Pancreas (tissue), 10 donors: ENCODE measurements at regions not wholly inside any gene's neighbourhood (a gene's known extent, or its start where the extent isn't known, plus 50 kb on each side); places are given as distances from the start of the nearest gene placed in this dataset.

ENCODE experiments used
- ATAC-seq, 4 donors: fragments of 200-7000 bp; cut with Tn5 transposase; one replicate each; pipeline versions ENCODE4 v1.8.0 to v1.9.1; 2020; ENCODE audit warnings: mild to moderate bottlenecking in 4 of 4, moderate library complexity in 4 of 4
- DNase-seq, 6 donors: peaks; one replicate each; pipeline ENCODE4 v3.0.0-alpha.2; 2020
- FAIRE-seq: peaks from 2 replicates; lab custom pipeline; 2012; peaks lifted over from hg19 to GRCh38; lab: Jason Lieb, UNC
- H3K27ac ChIP-seq, 4 donors: fragments of 200-600 bp; sonication (generic); 1 replicate in 3 of 4; 2 replicates in 1 of 4; pipeline versions ENCODE4 v1.5.0 to v1.8.0; 2020
- H3K27me3 ChIP-seq, 4 donors: fragments of 200-600 bp; one replicate each; pipeline ENCODE4 v1.8.0; 2021
- H3K36me3 ChIP-seq, 3 donors: fragments of 200-600 bp; sonication (generic) in 1 of 3; one replicate each; pipeline versions ENCODE4 v1.5.0 to v1.8.0; 2020 to 2021
- H3K4me1 ChIP-seq, 3 donors: fragments of 200-600 bp; one replicate each; pipeline ENCODE4 v1.8.0; 2021
- H3K4me3 ChIP-seq, 4 donors: fragments of 200-600 bp; sonication (generic) in 2 of 4; one replicate each; pipeline versions ENCODE4 v1.5.0 to v1.8.0; 2020 to 2021
- H3K9me3 ChIP-seq, 4 donors: fragments of 200-600 bp; one replicate each; pipeline ENCODE4 v1.8.0; 2021
- WGBS, 2 donors: extraction: QIAGEN DNeasy Blood & Tissue Kit; methylation state at CpG; one replicate each; pipeline ENCODE4 v1.1.7; 2013; 5-methylcytosine and 5-hydroxymethylcytosine counted together
- intact Hi-C, 3 donors: fragments of 100-400 bp; cut with DNase I; formaldehyde crosslinking; loops; one replicate each; pipeline versions ENCODE4 v1.11.1 to v1.14.2; 2022
- TF ChIP-seq, protein P1 (sequence below), 4 donors: fragments of 200-600 bp; sonication (generic) in 3 of 4; IDR thresholded peaks; one replicate each; pipeline versions ENCODE4 v1.5.0 to v1.8.0; 2021; ENCODE audit warnings: antibody characterized with exemption in 4 of 4
- donor health status: healthy with polysubstance abuse.
- donor health status: DM: no; HTN: no; CAD: no; lungs with moderate emphysema.
- donor health status: DM: no; HTN: no; CAD: no.
- donor health status: control.
- donor health status: control.
- donor health status: Bipolar disorder and iron deficiency.
- donor health status: DM: yes; HTN: yes; CAD: no.
- donor health status: DM: no; HTN: no; CAD: no.
- donor health status: DM: no; HTN: no; CAD: no.
- donor health status: DM: yes; HTN: yes; CAD: no.

DNA sequence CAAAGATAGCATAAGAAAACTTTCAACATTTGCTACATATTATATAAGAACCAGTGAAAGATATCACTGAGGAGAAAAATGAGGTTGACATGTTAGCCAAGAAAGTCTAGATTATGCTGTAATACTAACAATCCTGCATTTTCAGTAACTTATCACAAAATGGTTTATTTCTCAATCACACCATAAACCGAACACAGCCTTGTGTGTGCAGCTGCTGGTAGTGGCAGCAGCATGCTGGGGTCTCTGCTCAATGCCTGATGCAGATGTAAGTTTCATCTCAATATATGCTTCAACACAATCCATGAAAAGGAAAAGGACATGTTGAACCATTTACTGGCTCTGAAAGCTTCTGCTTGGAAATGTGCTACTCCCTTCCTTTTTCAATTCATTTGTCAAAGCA lies 376.3 kb downstream of the GPD2 start:
- H3K27me3 ChIP-seq, result no peaks in the 10 kb centered on the region
- ATAC-seq, result no peak
- H3K4me1 ChIP-seq, result no peaks in the 10 kb centered on the region
- DNase-seq, result no peak
- H3K36me3 ChIP-seq, result no peaks in the 10 kb centered on the region
- H3K27ac ChIP-seq, result no peak overlapping the region
- FAIRE-seq, result no peak
- TF ChIP-seq, protein P1, sequence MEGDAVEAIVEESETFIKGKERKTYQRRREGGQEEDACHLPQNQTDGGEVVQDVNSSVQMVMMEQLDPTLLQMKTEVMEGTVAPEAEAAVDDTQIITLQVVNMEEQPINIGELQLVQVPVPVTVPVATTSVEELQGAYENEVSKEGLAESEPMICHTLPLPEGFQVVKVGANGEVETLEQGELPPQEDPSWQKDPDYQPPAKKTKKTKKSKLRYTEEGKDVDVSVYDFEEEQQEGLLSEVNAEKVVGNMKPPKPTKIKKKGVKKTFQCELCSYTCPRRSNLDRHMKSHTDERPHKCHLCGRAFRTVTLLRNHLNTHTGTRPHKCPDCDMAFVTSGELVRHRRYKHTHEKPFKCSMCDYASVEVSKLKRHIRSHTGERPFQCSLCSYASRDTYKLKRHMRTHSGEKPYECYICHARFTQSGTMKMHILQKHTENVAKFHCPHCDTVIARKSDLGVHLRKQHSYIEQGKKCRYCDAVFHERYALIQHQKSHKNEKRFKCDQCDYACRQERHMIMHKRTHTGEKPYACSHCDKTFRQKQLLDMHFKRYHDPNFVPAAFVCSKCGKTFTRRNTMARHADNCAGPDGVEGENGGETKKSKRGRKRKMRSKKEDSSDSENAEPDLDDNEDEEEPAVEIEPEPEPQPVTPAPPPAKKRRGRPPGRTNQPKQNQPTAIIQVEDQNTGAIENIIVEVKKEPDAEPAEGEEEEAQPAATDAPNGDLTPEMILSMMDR (IDR thresholded peaks at IDR 0.05), result no peak
- 56 to 76% methylated on average over 1 of the region's 1 CpG for WGBS, 2 donors
- H3K9me3 ChIP-seq, result no peaks in the 10 kb centered on the region
- intact Hi-C loops, result no loop called here
- H3K4me3 ChIP-seq, result no peak overlapping the region

DNA sequence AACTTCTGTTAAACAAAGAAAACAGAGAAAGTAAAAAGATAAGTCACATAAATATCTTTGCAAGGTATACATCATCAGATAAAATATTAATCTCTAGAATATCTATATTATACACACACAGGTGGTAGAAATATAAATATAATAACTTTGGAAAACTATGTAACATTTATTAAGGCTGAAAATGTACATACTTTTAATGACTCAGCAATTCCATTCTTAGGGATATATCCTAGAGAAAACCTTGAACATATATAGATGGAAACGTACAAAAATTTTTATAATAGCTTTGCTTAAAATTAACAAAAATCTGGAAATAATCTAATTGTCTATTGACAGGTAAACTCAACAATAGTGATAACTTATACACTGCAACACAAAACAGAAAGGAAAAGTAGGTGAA lies 381.3 kb downstream of the GPD2 start:
- intact Hi-C loops, result no loop called here
- 39 to 46% methylated on average over 1 of the region's 1 CpG for WGBS, 2 donors
- Histone ChIP-seq H3K4me1 (no peaks in the 10 kb centered on the region), H3K36me3 (no peaks in the 10 kb centered on the region), H3K4me3 (no peak overlapping the region), H3K27me3 (no peaks in the 10 kb centered on the region), H3K9me3 (no peaks in the 10 kb centered on the region), H3K27ac (no peak overlapping the region)
- ATAC-seq, result no peak
- no peak for DNase-seq
- TF ChIP-seq, protein P1 (IDR thresholded peaks at IDR 0.05), result no peak
- no peak for FAIRE-seq

DNA sequence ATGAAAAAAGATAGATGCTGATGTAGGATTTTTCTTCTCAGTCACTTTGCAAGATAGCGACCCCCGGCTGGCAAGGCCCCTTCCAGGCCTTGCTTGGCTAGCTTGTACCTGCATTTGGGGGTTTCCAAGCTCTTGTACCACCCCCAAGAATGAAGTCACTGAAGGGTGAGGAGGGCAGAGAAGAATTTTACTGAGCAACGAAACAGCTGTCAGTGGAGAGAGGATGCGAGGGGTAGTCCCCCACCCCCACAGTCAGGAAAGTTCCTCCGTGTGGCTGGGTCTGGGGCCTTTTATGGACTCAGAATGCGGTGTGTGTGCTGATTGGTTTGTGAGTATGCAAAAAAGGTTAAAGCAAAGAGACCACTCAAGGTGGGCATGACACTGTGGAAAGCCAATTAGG lies 382.0 kb downstream of the GPD2 start:
- ATAC-seq (no peak), DNase-seq (no peak), FAIRE-seq (no peak)
- H3K27ac ChIP-seq, result no peak overlapping the region
- TF ChIP-seq, protein P1 (IDR thresholded peaks at IDR 0.05), result no peak
- no peaks in the 10 kb centered on the region for H3K36me3 ChIP-seq
- H3K27me3 ChIP-seq, result no peaks in the 10 kb centered on the region
- no peaks in the 10 kb centered on the region for H3K9me3 ChIP-seq
- H3K4me3 ChIP-seq, result no peak overlapping the region
- intact Hi-C loops, result no loop called here
- H3K4me1 ChIP-seq, result no peaks in the 10 kb centered on the region
- WGBS, 2 donors, result 67 to 74% methylated on average over 6 of the region's 6 CpGs

DNA sequence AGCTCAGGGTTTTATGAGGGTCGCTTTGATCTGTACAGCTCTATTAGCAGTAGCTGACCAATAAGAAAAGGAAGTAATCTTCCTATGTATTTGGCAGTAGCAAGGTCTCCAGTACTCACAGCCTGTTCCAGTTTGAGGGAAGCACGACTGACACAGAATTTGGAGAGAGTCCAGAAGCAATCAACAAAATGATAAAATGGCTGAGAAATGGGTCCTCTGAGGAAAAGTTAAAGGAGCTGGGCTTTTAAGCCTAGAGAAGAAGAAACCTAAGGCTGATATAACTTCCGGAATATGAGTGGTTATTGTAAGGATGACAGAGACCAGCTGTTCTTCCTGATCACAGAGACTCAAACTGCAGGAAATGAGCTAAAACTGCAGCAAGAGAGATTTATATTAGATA lies 382.8 kb downstream of the GPD2 start:
- no peak overlapping the region for H3K4me3 ChIP-seq
- ATAC-seq, result peak in 1 of 4 donors; percentile 24
- no peaks in the 10 kb centered on the region for H3K36me3 ChIP-seq
- DNase-seq, result no peak
- FAIRE-seq, result no peak
- TF ChIP-seq, protein P1 (IDR thresholded peaks at IDR 0.05), result no peak
- H3K4me1 ChIP-seq, result no peaks in the 10 kb centered on the region
- no peaks in the 10 kb centered on the region for H3K9me3 ChIP-seq
- intact Hi-C loops, result no loop called here
- WGBS, 2 donors, result 35 to 58% methylated on average over 3 of the region's 3 CpGs
- no peak overlapping the region for H3K27ac ChIP-seq
- no peaks in the 10 kb centered on the region for H3K27me3 ChIP-seq

DNA sequence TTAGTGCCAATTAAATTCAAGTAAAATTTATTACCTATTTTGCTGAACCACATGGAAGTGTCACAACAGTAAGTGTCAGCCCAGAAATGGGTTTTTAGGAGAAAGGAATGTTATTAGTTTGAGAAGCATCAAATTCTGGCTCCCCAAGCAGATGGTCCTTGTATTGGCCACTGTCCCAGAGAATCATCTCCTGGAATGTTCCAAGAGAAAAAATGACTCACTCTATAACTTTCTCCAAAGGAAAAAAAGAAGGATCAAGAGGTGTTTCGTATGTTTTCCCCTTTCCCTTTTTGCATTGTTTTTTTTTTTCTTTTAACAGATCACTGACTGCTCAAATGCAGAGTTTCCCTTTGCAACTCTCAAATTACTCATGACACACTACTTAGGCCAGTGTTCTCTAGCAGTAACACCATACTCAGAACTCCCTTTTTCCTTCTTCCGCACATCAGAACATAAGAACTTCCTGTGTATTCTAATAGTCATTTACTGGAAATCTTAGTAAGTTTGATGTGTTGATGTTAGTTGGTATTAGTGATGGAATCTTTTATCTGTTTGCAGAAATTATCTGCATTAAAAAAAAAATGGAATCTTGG lies 390.3 kb downstream of the GPD2 start:
- TF ChIP-seq, protein P1 (IDR thresholded peaks at IDR 0.05), result no peak
- no peaks in the 10 kb centered on the region for H3K36me3 ChIP-seq
- no peaks in the 10 kb centered on the region for H3K27me3 ChIP-seq
- H3K4me3 ChIP-seq, result no peak overlapping the region
- ATAC-seq (no peak), FAIRE-seq (no peak), DNase-seq (no peak)
- no peaks in the 10 kb centered on the region for H3K4me1 ChIP-seq
- H3K9me3 ChIP-seq, result no peaks in the 10 kb centered on the region
- 83 to 92% methylated on average over 2 of the region's 2 CpGs for WGBS, 2 donors
- no peak overlapping the region for H3K27ac ChIP-seq
- intact Hi-C loops, result no loop called here
